HepG2 (cell line): ENCODE measurements at regions not wholly inside any gene's neighbourhood (a gene's known extent, or its start where the extent isn't known, plus 50 kb on each side); places are given as distances from the start of the nearest gene placed in this dataset.

ENCODE experiments used
- MAZ ChIP-seq, 2 experiments: sonication (generic) in 1 of 2; formaldehyde crosslinking in 1 of 2; IDR thresholded peaks; 2 replicates each; pipeline versions ENCODE4 v1.5.0 to v1.6.1; 2012 to 2020; ENCODE audit warnings: low read depth in 2 of 2, mild to moderate bottlenecking in 2 of 2, borderline replicate concordance in 1 of 2, improper control_type of control experiment in 1 of 2, low read length in 1 of 2, missing genetic modification reagents in 1 of 2, moderate library complexity in 1 of 2
- NR2C2 ChIP-seq: sonication (generic); formaldehyde crosslinking; IDR thresholded peaks from 2 replicates; pipeline ENCODE4 v1.4.0; 2020; ENCODE audit warnings: missing genetic modification reagents, mild to moderate bottlenecking, moderate library complexity, borderline replicate concordance
- POLR2A ChIP-seq, 2 experiments: IDR thresholded peaks; 2 replicates each; pipeline ENCODE4 v1.6.1; 2011; ENCODE audit warnings: low read depth in 2 of 2, low read length in 2 of 2, mild to moderate bottlenecking in 1 of 2, moderate library complexity in 1 of 2; ENCODE audit not compliant: insufficient read depth in 1 of 2
- STAT5B ChIP-seq: sonication (generic); formaldehyde crosslinking; IDR thresholded peaks from 2 replicates; pipeline ENCODE4 v1.4.0; 2020; ENCODE audit warnings: missing genetic modification reagents
- ZNF468 ChIP-seq: sonication (generic); formaldehyde crosslinking; IDR thresholded peaks from 2 replicates; pipeline ENCODE4 v1.8.0; 2022; ENCODE audit warnings: mild to moderate bottlenecking, moderate library complexity, missing genetic modification reagents
- ZNF567 ChIP-seq: sonication (generic); formaldehyde crosslinking; IDR thresholded peaks from 2 replicates; pipeline ENCODE4 v1.8.1; 2023; ENCODE audit warnings: mild to moderate bottlenecking, missing genetic modification reagents, borderline replicate concordance
- ZNF780A ChIP-seq: sonication (generic); formaldehyde crosslinking; IDR thresholded peaks from 2 replicates; pipeline ENCODE4 v1.8.0; 2022; ENCODE audit warnings: mild to moderate bottlenecking, missing genetic modification reagents, moderate library complexity
- TF ChIP-seq, protein P1 (sequence below): sonication (generic); formaldehyde crosslinking; IDR thresholded peaks from 2 replicates; pipeline ENCODE4 v1.5.0; 2020; ENCODE audit warnings: mild to moderate bottlenecking, missing genetic modification reagents, moderate library complexity
- TF ChIP-seq, protein P2 (sequence below), 2 experiments: IDR thresholded peaks; 2 replicates each; pipeline ENCODE4 v1.6.1; 2011 to 2012; ENCODE audit warnings: low read length in 2 of 2, borderline replicate concordance in 1 of 2, low read depth in 1 of 2, mild to moderate bottlenecking in 1 of 2, moderate library complexity in 1 of 2
- TF ChIP-seq, protein P3 (sequence below): sonication (generic); formaldehyde crosslinking; IDR thresholded peaks from 2 replicates; pipeline ENCODE4 v1.4.0; 2020; ENCODE audit warnings: missing genetic modification reagents

DNA sequence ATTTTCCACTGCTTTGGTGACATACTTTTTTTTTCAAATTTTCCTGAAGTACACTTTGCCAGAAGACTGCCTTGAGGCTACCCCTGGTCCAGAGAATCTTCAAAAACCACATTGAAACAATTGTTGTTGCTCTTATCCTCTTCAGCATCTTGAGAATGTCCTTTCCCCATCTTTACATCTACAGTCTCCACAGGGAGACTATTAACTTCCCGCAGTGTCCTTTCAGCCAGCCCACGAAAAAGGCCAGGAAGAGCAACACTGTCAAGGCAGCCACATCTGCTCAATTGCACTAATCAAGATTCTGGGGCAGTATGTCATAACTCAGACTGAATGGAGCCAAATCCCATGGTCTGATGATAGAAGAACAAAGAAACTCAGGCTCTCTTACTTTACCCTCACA, 148.3 kb downstream of the ENC1 start:
- TF ChIP-seq MAZ (IDR thresholded peaks at IDR 0.05; ENCODE audit: borderline replicate concordance, low read depth, low read length) (no peak), MAZ (CRISPR knock-in tag; IDR thresholded peaks at IDR 0.05; ENCODE audit: low read depth) (no peak), ZNF468 (no peak), STAT5B (CRISPR knock-in tag) (no peak), POLR2A (IDR thresholded peaks at IDR 0.05; ENCODE audit: insufficient read depth in 1 of 2, low read depth in 2 of 2, low read length in 2 of 2) (no peak), NR2C2 (CRISPR knock-in tag) (no peak), ZNF567 (CRISPR knock-in tag) (no peak), ZNF780A (CRISPR knock-in tag) (no peak)
- TF ChIP-seq, protein P1, sequence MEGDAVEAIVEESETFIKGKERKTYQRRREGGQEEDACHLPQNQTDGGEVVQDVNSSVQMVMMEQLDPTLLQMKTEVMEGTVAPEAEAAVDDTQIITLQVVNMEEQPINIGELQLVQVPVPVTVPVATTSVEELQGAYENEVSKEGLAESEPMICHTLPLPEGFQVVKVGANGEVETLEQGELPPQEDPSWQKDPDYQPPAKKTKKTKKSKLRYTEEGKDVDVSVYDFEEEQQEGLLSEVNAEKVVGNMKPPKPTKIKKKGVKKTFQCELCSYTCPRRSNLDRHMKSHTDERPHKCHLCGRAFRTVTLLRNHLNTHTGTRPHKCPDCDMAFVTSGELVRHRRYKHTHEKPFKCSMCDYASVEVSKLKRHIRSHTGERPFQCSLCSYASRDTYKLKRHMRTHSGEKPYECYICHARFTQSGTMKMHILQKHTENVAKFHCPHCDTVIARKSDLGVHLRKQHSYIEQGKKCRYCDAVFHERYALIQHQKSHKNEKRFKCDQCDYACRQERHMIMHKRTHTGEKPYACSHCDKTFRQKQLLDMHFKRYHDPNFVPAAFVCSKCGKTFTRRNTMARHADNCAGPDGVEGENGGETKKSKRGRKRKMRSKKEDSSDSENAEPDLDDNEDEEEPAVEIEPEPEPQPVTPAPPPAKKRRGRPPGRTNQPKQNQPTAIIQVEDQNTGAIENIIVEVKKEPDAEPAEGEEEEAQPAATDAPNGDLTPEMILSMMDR (CRISPR knock-in tag), result no peak
- TF ChIP-seq, protein P2, sequence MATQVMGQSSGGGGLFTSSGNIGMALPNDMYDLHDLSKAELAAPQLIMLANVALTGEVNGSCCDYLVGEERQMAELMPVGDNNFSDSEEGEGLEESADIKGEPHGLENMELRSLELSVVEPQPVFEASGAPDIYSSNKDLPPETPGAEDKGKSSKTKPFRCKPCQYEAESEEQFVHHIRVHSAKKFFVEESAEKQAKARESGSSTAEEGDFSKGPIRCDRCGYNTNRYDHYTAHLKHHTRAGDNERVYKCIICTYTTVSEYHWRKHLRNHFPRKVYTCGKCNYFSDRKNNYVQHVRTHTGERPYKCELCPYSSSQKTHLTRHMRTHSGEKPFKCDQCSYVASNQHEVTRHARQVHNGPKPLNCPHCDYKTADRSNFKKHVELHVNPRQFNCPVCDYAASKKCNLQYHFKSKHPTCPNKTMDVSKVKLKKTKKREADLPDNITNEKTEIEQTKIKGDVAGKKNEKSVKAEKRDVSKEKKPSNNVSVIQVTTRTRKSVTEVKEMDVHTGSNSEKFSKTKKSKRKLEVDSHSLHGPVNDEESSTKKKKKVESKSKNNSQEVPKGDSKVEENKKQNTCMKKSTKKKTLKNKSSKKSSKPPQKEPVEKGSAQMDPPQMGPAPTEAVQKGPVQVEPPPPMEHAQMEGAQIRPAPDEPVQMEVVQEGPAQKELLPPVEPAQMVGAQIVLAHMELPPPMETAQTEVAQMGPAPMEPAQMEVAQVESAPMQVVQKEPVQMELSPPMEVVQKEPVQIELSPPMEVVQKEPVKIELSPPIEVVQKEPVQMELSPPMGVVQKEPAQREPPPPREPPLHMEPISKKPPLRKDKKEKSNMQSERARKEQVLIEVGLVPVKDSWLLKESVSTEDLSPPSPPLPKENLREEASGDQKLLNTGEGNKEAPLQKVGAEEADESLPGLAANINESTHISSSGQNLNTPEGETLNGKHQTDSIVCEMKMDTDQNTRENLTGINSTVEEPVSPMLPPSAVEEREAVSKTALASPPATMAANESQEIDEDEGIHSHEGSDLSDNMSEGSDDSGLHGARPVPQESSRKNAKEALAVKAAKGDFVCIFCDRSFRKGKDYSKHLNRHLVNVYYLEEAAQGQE (IDR thresholded peaks at IDR 0.05; ENCODE audit: borderline replicate concordance in 1 of 2, low read depth in 1 of 2, low read length in 2 of 2), result no peak
- TF ChIP-seq, protein P3, sequence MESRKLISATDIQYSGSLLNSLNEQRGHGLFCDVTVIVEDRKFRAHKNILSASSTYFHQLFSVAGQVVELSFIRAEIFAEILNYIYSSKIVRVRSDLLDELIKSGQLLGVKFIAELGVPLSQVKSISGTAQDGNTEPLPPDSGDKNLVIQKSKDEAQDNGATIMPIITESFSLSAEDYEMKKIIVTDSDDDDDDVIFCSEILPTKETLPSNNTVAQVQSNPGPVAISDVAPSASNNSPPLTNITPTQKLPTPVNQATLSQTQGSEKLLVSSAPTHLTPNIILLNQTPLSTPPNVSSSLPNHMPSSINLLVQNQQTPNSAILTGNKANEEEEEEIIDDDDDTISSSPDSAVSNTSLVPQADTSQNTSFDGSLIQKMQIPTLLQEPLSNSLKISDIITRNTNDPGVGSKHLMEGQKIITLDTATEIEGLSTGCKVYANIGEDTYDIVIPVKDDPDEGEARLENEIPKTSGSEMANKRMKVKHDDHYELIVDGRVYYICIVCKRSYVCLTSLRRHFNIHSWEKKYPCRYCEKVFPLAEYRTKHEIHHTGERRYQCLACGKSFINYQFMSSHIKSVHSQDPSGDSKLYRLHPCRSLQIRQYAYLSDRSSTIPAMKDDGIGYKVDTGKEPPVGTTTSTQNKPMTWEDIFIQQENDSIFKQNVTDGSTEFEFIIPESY (CRISPR knock-in tag), result no peak
